Stimulated activated naive CD4-positive, alpha-beta T cell (primary cell): ENCODE measurements at regions not wholly inside any gene's neighbourhood (a gene's known extent, or its start where the extent isn't known, plus 50 kb on each side); places are given as distances from the start of the nearest gene placed in this dataset.

Experiments used
- DNase-seq, 6 experiments: peaks; one replicate each; lab custom pipeline; 2025; lab: John Stamatoyannopoulos, UW

- no peak for DNase-seq
Measured at GRCh38 chr16:55118701-55119260, 188.1 kb downstream of the IRX5 start.

- no peak for DNase-seq
Measured at GRCh38 chr16:55120408-55120807, 189.7 kb downstream of the IRX5 start.

DNA sequence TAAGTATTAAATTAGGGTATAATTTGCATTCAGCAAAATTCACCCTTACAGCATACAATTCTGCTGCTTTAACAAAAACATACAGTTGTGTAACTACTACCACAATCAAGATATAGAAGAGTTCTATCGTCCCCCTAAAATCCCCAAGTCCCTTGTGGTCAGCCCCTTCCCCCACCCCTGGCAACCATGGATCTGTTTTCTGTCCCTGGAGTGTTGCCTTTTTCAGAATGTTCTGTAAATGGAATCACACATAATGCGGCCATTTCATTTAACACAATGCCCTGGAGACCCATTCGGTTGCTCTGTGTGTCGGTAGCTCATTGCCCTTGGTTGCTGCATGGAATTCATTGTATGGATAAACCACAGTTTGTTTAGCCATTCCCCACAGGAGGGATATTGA lies 190.2 kb downstream of the IRX5 start:
- no peak for DNase-seq

GRCh38 chr16:55123652-55124051 lies 193.0 kb downstream of the IRX5 start:
- DNase-seq, result no peak

- no peak for DNase-seq
Measured at GRCh38 chr16:55125818-55126385, 195.2 kb downstream of the IRX5 start.

- no peak for DNase-seq
Measured at GRCh38 chr16:55126456-55126855, 195.8 kb downstream of the IRX5 start.

GRCh38 chr16:55130456-55130855 lies 193.5 kb upstream of the IRX6 start:
- no peak for DNase-seq

- no peak for DNase-seq
Measured at GRCh38 chr16:55130911-55131310, 193.1 kb upstream of the IRX6 start.

DNA sequence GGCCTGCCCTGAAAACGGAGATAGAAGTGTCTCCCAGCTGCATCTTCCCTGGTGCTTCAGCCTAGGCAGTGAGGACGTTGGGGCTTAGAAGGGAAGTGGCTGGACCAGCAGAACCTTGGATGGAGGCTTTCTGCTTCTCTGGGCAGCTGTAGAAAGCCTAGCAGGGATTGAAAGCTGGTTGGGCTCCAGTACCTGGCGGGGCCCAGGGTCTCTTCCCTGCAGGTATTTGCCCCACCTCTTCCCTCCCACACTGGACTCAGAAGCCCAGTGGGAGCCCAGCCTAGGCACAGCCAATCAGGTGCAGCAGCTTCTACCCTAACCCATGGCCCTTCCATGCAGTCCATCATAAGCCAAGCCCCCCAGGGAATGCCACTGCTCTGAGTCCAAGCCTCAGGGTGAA lies 190.3 kb upstream of the IRX6 start:
- no peak for DNase-seq

DNA sequence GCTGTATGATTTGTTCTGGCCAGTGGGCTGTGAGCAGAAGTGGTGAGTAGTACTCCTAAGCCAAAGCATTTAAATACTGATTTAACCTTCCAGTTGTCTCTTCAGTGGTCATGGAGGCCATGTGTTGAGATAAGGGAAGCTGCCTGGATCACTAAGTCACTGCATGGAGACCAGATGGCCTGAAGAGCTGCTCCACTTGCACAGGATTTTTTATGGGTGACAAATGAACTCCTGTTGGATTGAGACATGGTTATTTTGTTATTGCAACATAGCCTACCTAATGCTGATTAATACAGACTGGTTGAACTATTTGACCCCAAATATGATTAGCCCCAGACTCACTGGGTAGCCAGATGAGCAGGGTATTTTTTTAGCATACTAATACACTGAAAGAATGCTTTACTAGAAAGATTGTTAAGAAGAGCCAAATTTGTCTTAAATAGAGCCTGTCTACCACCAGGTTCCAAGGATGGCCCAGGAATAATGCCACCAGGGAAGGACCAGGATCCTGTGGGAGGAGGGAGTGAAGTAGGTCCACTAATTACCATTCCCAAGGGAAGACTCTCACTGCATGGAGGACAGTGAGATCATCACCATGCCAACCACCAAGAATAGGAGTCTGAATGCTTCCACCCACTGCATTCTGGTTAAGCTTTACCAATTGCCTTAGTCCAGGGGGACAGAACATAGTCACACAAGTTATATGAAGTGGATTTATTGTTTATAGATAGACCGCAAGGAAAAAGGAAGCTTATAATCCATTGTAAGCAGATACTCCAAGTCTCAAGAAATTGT lies 187.4 kb upstream of the IRX6 start:
- no peak for DNase-seq

DNA sequence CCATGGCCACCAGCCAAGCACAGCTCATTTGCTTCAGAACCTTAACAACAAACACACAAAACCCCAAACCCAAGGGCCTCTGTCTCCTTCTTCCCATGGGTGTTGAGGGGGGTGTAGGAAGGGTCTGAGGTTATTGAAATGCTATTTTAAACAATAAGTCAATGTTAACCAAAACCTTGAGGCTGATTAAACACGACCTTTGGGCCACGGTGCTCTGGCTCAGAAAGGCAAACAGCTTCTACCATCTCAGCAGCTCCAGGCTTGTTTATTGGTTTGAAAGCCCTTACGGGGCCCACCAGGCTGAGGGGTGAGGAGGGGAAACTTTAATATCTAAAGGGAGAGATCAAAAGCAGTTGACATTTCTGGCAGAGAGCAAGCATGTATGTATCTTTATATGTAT lies 185.7 kb upstream of the IRX6 start:
- no peak for DNase-seq

DNA sequence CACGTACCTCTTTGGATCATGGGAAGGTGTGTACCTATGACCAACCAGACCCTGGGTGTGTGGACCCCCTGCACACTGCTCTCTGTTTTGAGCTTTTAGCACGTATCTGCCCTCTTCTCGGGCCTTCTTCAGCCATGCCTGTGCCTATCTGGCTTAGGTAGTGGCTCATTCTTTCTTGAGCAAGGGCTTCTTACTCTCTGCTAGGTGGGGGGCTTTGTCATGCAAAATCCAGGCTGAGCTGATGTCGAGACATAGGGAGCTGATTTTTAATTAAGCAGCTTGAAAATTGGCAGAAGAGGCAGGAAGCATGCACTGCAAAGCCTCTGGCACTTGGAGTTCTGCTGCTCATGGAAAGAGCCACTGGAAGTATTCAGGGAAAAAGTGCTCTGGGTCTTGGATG lies 181.6 kb upstream of the IRX6 start:
- DNase-seq, result no peak

GRCh38 chr16:55144651-55145050 lies 179.4 kb upstream of the IRX6 start:
- DNase-seq, result no peak

GRCh38 chr16:55145771-55146603 lies 178.0 kb upstream of the IRX6 start:
- no peak for DNase-seq

- no peak for DNase-seq
Measured at GRCh38 chr16:55146966-55147365, 177.0 kb upstream of the IRX6 start.

DNA sequence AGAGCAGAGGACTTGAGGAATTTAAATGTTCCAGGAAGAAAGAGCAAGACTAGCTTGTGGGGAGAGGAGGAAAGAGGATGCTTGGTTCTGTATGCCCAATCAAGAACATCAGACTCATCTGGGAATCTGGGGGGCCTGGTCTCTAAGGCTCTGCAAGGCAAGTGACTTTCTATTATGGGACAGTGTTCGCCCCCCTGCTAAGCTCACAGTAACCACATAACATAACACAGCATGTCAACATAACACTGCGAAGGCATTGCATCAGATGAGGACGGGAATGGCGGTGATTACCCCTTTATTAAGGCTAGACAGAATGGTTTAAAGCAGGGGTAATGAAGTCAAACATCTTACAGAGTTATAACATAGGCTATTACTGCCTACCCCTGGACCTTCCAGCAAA lies 176.6 kb upstream of the IRX6 start:
- no peak for DNase-seq

DNA sequence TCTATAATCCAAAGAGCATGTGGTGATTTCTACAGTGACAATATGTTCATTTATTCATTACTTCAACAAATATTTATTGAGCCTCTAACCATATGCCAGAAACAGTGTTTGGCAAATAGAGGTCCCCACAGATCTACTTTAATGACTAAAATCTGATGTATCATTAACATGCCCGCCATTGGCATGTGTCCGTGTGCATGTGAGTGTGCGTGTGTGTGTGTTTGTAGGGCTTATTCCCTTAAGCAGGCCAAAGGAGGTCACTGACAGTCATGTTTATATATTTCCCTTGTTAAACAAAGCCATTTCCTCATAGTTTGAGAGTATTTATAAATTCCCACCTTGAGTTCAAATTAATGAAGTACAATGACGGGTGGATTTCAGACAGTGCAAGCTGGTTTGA lies 174.4 kb upstream of the IRX6 start:
- no peak for DNase-seq

DNA sequence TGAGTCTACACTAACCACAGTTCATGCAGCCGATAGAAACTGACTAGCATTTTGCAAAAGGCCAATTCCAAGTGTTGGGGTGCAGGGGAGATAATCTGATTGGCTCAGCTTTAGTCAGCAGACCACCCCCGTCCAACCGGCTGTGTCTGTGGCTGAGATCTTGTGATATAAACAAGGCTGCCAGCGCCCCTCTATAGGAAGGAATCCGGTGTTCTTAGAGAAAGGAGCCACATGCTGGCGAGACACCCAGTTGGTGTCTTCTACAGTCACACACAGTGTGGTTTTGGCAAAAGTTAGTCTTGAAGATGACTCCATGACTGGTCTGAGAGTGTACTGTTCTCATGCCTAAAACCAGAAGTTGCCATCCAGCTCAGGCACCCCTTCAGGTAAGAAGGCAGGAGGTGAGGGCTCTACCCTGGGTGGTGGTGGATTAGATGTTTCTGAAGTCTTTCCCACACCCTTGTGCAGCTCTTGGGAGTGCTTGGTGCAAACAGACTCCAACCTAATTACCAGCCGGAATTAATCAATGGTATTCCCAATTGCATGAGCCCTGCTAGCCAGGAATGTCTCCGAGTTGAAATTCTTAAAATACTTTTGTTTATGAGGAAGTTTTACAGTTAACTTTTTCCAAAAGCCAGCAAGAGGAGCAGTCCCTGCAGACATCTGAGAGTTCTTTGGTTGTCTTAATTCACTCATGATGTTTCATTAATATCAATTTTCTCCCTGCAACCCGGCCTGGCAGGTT lies 172.3 kb upstream of the IRX6 start:
- DNase-seq, result no peak

DNA sequence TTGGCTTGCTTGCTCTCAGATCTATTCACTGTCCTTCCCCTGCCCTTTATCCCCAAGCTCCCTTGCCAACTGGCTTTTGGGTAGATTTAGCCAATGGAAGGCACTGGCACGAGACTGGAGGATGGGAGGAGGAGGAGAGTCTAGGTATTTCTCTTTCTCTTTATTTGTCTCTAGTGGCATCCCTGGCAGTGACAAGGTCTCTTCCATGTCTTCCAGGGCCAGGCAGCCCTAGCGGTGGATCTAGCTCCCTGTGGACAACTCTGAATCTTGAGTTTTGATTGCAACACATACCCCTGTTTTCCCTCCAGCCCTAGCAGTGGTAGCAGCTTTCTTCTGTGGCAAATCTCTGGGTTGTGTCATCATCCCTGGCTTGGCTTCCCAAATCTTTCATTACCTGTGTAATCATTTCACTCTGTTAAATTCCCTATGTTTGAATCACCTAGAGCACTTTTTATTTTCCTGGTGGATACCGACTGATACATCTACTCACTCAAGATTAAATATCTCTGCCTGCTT lies 171.1 kb upstream of the IRX6 start:
- no peak for DNase-seq

GRCh38 chr16:55154262-55154661 lies 169.7 kb upstream of the IRX6 start:
- no peak for DNase-seq

DNA sequence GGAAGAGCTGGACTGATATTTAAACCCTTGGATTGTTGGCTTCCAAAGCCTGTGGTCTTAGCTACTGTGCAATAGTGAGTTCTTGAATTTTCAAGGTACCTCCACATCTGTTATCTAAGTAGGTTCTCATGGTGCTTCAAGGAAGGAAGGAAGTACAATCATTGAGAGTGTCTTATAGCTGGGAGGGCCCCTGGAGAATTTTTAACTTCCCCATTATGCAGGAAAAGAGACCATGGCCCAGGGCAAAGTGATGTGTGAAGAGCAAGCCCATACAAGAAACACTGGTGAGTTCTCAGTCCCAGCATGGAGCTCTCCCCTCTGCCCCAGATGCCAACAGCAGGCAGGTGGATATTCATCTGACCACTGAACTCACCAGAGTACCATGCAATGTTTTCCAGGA lies 169.0 kb upstream of the IRX6 start:
- DNase-seq, result no peak

- no peak for DNase-seq
Measured at GRCh38 chr16:55155815-55156214, 168.2 kb upstream of the IRX6 start.
